IMR-90 (cell line): ENCODE measurements at regions not wholly inside any gene's neighbourhood (a gene's known extent, or its start where the extent isn't known, plus 50 kb on each side); places are given as distances from the start of the nearest gene placed in this dataset.

ENCODE experiments used
- POLR2A ChIP-seq: IDR thresholded peaks from 2 replicates; pipeline ENCODE4 v1.6.1; 2012; ENCODE audit warnings: mild to moderate bottlenecking, low read depth, low read length
- TF ChIP-seq, protein P1 (sequence below): conservative IDR thresholded peaks from 2 replicates; pipeline ENCODE4 v1.5.1; 2012; ENCODE audit warnings: mild to moderate bottlenecking, low read depth, low read length, improper control_type of control experiment

DNA sequence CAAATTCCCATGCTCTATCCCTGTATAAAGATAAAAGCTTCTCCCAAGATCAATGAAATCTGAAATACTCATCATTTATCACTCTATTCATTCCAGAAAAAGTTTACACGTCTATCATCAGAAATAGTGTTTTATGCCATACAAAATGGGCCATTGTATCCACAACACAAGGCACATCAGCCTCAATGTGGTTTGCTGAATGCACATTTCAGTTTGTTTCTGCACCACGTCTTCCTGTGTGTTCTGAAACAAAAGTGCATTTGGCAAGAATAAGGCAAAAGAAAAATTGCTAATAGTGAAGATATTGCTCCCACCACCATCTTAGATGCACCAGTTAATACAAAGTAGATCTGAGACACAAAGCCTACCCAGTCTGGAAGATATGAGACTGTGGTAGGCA is 89.6 kb upstream of the ETS2 start:
- TF ChIP-seq, protein P1, sequence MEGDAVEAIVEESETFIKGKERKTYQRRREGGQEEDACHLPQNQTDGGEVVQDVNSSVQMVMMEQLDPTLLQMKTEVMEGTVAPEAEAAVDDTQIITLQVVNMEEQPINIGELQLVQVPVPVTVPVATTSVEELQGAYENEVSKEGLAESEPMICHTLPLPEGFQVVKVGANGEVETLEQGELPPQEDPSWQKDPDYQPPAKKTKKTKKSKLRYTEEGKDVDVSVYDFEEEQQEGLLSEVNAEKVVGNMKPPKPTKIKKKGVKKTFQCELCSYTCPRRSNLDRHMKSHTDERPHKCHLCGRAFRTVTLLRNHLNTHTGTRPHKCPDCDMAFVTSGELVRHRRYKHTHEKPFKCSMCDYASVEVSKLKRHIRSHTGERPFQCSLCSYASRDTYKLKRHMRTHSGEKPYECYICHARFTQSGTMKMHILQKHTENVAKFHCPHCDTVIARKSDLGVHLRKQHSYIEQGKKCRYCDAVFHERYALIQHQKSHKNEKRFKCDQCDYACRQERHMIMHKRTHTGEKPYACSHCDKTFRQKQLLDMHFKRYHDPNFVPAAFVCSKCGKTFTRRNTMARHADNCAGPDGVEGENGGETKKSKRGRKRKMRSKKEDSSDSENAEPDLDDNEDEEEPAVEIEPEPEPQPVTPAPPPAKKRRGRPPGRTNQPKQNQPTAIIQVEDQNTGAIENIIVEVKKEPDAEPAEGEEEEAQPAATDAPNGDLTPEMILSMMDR: no peak
- TF ChIP-seq POLR2A: no peak
